Activated T-cell treated with anti-CD3 and anti-CD28 coated beads, Interleukin-2, amount 50 U/mL, for 24 hours (primary cell): ENCODE measurements at regions not wholly inside any gene's neighbourhood (a gene's known extent, or its start where the extent isn't known, plus 50 kb on each side); places are given as distances from the start of the nearest gene placed in this dataset.

ENCODE experiments used
- DNase-seq: peaks from one replicate; pipeline ENCODE4 v3.0.0-alpha.2; 2020
- H3K27ac Mint-ChIP-seq: 2 replicates; pipeline ENCODE4 v1.8.0; 2020; ENCODE audit warnings: mild to moderate bottlenecking, mixed read lengths
- H3K27me3 Mint-ChIP-seq: 2 replicates; pipeline ENCODE4 v1.8.0; 2020; ENCODE audit warnings: mixed read lengths
- H3K36me3 Mint-ChIP-seq: 2 replicates; pipeline ENCODE4 v1.8.0; 2020; ENCODE audit warnings: low read depth, mixed read lengths
- H3K4me1 Mint-ChIP-seq: 2 replicates; pipeline ENCODE4 v1.8.0; 2020; ENCODE audit warnings: low read depth, mixed read lengths
- H3K4me3 Mint-ChIP-seq: 2 replicates; pipeline ENCODE4 v1.8.0; 2020; ENCODE audit warnings: mild to moderate bottlenecking, moderate library complexity, mixed read lengths
- H3K9me3 Mint-ChIP-seq: 2 replicates; pipeline ENCODE4 v1.8.0; 2020; ENCODE audit warnings: mixed read lengths

GRCh38 chr20:51166489-51166888, 143.6 kb upstream of the KCNG1 start:
- Mint-ChIP-seq H3K4me1 (peaks cover 3% of the 10 kb centered on the region), H3K36me3 (no peaks in the 10 kb centered on the region), H3K9me3 (no peaks in the 10 kb centered on the region), H3K27ac (no peak overlapping the region), H3K27me3 (peaks cover 34% of the 10 kb centered on the region), H3K4me3 (no peak overlapping the region)
- no peak for DNase-seq

GRCh38 chr20:51165131-51165530, 142.2 kb upstream of the KCNG1 start:
- Mint-ChIP-seq H3K4me1 (peaks cover 3% of the 10 kb centered on the region), H3K9me3 (no peaks in the 10 kb centered on the region), H3K36me3 (no peaks in the 10 kb centered on the region), H3K4me3 (no peak overlapping the region), H3K27me3 (peaks cover 36% of the 10 kb centered on the region), H3K27ac (no peak overlapping the region)
- DNase-seq = no peak

GRCh38 chr20:51164731-51165130, 141.8 kb upstream of the KCNG1 start:
- H3K9me3 Mint-ChIP-seq = no peaks in the 10 kb centered on the region
- H3K27ac Mint-ChIP-seq = no peak overlapping the region
- peaks cover 40% of the 10 kb centered on the region for H3K27me3 Mint-ChIP-seq
- peaks cover 3% of the 10 kb centered on the region for H3K4me1 Mint-ChIP-seq
- no peaks in the 10 kb centered on the region for H3K36me3 Mint-ChIP-seq
- H3K4me3 Mint-ChIP-seq = no peak overlapping the region
- no peak for DNase-seq

GRCh38 chr20:51163996-51164600, 141.2 kb upstream of the KCNG1 start:
- no peaks in the 10 kb centered on the region for H3K9me3 Mint-ChIP-seq
- no peak overlapping the region for H3K4me3 Mint-ChIP-seq
- peaks cover 47% of the 10 kb centered on the region for H3K27me3 Mint-ChIP-seq
- DNase-seq = no peak
- H3K4me1 Mint-ChIP-seq = peaks cover 3% of the 10 kb centered on the region
- no peaks in the 10 kb centered on the region for H3K36me3 Mint-ChIP-seq
- no peak overlapping the region for H3K27ac Mint-ChIP-seq

GRCh38 chr20:51162015-51162414, 139.1 kb upstream of the KCNG1 start:
- DNase-seq = no peak
- no peak overlapping the region for H3K27ac Mint-ChIP-seq
- no peaks in the 10 kb centered on the region for H3K4me1 Mint-ChIP-seq
- no peaks in the 10 kb centered on the region for H3K36me3 Mint-ChIP-seq
- no peaks in the 10 kb centered on the region for H3K9me3 Mint-ChIP-seq
- no peak overlapping the region for H3K4me3 Mint-ChIP-seq
- peaks cover 60% of the 10 kb centered on the region for H3K27me3 Mint-ChIP-seq

GRCh38 chr20:51160821-51161220, 137.9 kb upstream of the KCNG1 start:
- H3K4me1 Mint-ChIP-seq = no peaks in the 10 kb centered on the region
- H3K9me3 Mint-ChIP-seq = no peaks in the 10 kb centered on the region
- peaks cover 64% of the 10 kb centered on the region for H3K27me3 Mint-ChIP-seq
- DNase-seq = no peak
- no peak overlapping the region for H3K4me3 Mint-ChIP-seq
- no peaks in the 10 kb centered on the region for H3K36me3 Mint-ChIP-seq
- H3K27ac Mint-ChIP-seq = no peak overlapping the region

- Mint-ChIP-seq H3K9me3 (no peaks in the 10 kb centered on the region), H3K4me1 (no peaks in the 10 kb centered on the region), H3K36me3 (no peaks in the 10 kb centered on the region), H3K27ac (no peak overlapping the region), H3K27me3 (peaks cover 71% of the 10 kb centered on the region), H3K4me3 (no peak overlapping the region)
- no peak for DNase-seq
Measured at GRCh38 chr20:51159981-51160380, 137.1 kb upstream of the KCNG1 start.

- H3K27me3 Mint-ChIP-seq = peaks cover 76% of the 10 kb centered on the region
- no peak for DNase-seq
Measured at GRCh38 chr20:51159303-51159702, 136.4 kb upstream of the KCNG1 start.

GRCh38 chr20:51158226-51158625, 135.3 kb upstream of the KCNG1 start:
- Mint-ChIP-seq H3K36me3 (no peaks in the 10 kb centered on the region), H3K4me3 (no peak overlapping the region), H3K9me3 (no peaks in the 10 kb centered on the region), H3K27me3 (peaks cover 84% of the 10 kb centered on the region), H3K27ac (no peak overlapping the region), H3K4me1 (no peaks in the 10 kb centered on the region)
- no peak for DNase-seq

More at GRCh38 chr20:51159303-51159702, 136.4 kb upstream of the KCNG1 start:
- no peaks in the 10 kb centered on the region for H3K4me1 Mint-ChIP-seq
- no peaks in the 10 kb centered on the region for H3K36me3 Mint-ChIP-seq
- H3K27ac Mint-ChIP-seq = no peak overlapping the region
- no peak overlapping the region for H3K4me3 Mint-ChIP-seq
- no peaks in the 10 kb centered on the region for H3K9me3 Mint-ChIP-seq

- H3K27ac Mint-ChIP-seq = no peak overlapping the region
- no peaks in the 10 kb centered on the region for H3K9me3 Mint-ChIP-seq
- H3K36me3 Mint-ChIP-seq = no peaks in the 10 kb centered on the region
- no peak for DNase-seq
- H3K27me3 Mint-ChIP-seq = peaks cover 75% of the 10 kb centered on the region
- H3K4me3 Mint-ChIP-seq = no peak overlapping the region
- no peaks in the 10 kb centered on the region for H3K4me1 Mint-ChIP-seq
Measured at GRCh38 chr20:51156041-51156982, 133.4 kb upstream of the KCNG1 start.

GRCh38 chr20:51154708-51155690, 132.1 kb upstream of the KCNG1 start:
- Mint-ChIP-seq H3K4me3 (no peak overlapping the region), H3K27ac (no peak overlapping the region), H3K4me1 (no peaks in the 10 kb centered on the region), H3K27me3 (peaks cover 63% of the 10 kb centered on the region), H3K9me3 (no peaks in the 10 kb centered on the region), H3K36me3 (no peaks in the 10 kb centered on the region)
- DNase-seq = no peak

- Mint-ChIP-seq H3K4me3 (no peak overlapping the region), H3K27me3 (peaks cover 55% of the 10 kb centered on the region), H3K36me3 (no peaks in the 10 kb centered on the region), H3K27ac (no peak overlapping the region), H3K9me3 (no peaks in the 10 kb centered on the region), H3K4me1 (no peaks in the 10 kb centered on the region)
- no peak for DNase-seq
Measured at GRCh38 chr20:51153867-51154707, 131.2 kb upstream of the KCNG1 start.

GRCh38 chr20:51148941-51149340, 126.0 kb upstream of the KCNG1 start:
- H3K27me3 Mint-ChIP-seq = peaks cover 37% of the 10 kb centered on the region
- peaks cover 4% of the 10 kb centered on the region for H3K9me3 Mint-ChIP-seq
- H3K4me3 Mint-ChIP-seq = no peak overlapping the region
- H3K4me1 Mint-ChIP-seq = no peaks in the 10 kb centered on the region
- no peaks in the 10 kb centered on the region for H3K36me3 Mint-ChIP-seq
- no peak overlapping the region for H3K27ac Mint-ChIP-seq
- no peak for DNase-seq

- no peak overlapping the region for H3K4me3 Mint-ChIP-seq
- peaks cover 46% of the 10 kb centered on the region for H3K27me3 Mint-ChIP-seq
- peaks cover 4% of the 10 kb centered on the region for H3K9me3 Mint-ChIP-seq
- no peaks in the 10 kb centered on the region for H3K36me3 Mint-ChIP-seq
- H3K4me1 Mint-ChIP-seq = no peaks in the 10 kb centered on the region
- H3K27ac Mint-ChIP-seq = no peak overlapping the region
- no peak for DNase-seq
Measured at GRCh38 chr20:51144476-51144875, 121.6 kb upstream of the KCNG1 start.
